ENCODE measurements at regions not wholly inside any gene's neighbourhood (a gene's known extent, or its start where the extent isn't known, plus 50 kb on each side); places are given as distances from the start of the nearest gene placed in this dataset.

DNA sequence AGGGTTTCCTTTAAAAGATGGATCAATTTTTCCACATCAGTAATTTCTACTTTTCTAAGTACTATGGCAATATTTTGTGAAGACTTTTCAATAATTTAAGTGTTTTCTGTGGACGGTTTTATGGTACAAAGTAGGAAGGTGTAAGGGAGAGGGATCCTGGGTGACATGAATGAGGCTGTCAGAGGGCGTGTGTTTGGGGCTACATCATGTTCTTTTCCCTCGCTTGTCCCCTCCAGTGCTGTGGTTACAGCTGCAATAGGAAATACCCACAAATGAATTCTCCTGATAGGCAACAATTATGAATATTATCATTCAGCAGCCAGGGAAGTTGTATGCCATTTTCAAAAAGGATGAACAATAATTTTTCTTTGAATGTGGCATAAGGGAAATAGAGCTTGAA lies 83.8 kb downstream of the CAVIN4 start:
- TF ChIP-seq GABPA (tag; conservative IDR thresholded peaks at IDR 0.05; ENCODE audit: low read depth) (no peak), EZH2 (IDR thresholded peaks at IDR 0.05; ENCODE audit: borderline replicate concordance, low read depth, low read length) (no peak), TEAD1 (CRISPR knock-in tag; IDR thresholded peaks at IDR 0.05) (no peak), ZNF699 (CRISPR knock-in tag; IDR thresholded peaks at IDR 0.05; ENCODE audit: insufficient replicate concordance) (no peak), FOXM1 (IDR thresholded peaks at IDR 0.05; ENCODE audit: low read depth) (no peak), FOXM1 (CRISPR knock-in tag; IDR thresholded peaks at IDR 0.05; ENCODE audit: low read depth) (no peak), NR2C2 (CRISPR knock-in tag; IDR thresholded peaks at IDR 0.05) (no peak), NR2C2 (tag; IDR thresholded peaks at IDR 0.05) (no peak), CBFB (CRISPR knock-in tag; IDR thresholded peaks at IDR 0.05) (no peak), BDP1 (IDR thresholded peaks at IDR 0.05; ENCODE audit: insufficient read depth, insufficient read length) (no peak), HDGF (IDR thresholded peaks at IDR 0.05) (no peak), PHF8 (IDR thresholded peaks at IDR 0.05; ENCODE audit: borderline replicate concordance, low read length) (no peak), DNMT1 (IDR thresholded peaks at IDR 0.05) (no peak)
- TF ChIP-seq, protein P1, sequence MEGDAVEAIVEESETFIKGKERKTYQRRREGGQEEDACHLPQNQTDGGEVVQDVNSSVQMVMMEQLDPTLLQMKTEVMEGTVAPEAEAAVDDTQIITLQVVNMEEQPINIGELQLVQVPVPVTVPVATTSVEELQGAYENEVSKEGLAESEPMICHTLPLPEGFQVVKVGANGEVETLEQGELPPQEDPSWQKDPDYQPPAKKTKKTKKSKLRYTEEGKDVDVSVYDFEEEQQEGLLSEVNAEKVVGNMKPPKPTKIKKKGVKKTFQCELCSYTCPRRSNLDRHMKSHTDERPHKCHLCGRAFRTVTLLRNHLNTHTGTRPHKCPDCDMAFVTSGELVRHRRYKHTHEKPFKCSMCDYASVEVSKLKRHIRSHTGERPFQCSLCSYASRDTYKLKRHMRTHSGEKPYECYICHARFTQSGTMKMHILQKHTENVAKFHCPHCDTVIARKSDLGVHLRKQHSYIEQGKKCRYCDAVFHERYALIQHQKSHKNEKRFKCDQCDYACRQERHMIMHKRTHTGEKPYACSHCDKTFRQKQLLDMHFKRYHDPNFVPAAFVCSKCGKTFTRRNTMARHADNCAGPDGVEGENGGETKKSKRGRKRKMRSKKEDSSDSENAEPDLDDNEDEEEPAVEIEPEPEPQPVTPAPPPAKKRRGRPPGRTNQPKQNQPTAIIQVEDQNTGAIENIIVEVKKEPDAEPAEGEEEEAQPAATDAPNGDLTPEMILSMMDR (IDR thresholded peaks at IDR 0.05 in 2 of 3, conservative IDR thresholded peaks at IDR 0.05 in 1 of 3; ENCODE audit: insufficient read depth in 2 of 3, low read depth in 1 of 3, low read length in 3 of 3) = no peak
- TF ChIP-seq, protein P2, sequence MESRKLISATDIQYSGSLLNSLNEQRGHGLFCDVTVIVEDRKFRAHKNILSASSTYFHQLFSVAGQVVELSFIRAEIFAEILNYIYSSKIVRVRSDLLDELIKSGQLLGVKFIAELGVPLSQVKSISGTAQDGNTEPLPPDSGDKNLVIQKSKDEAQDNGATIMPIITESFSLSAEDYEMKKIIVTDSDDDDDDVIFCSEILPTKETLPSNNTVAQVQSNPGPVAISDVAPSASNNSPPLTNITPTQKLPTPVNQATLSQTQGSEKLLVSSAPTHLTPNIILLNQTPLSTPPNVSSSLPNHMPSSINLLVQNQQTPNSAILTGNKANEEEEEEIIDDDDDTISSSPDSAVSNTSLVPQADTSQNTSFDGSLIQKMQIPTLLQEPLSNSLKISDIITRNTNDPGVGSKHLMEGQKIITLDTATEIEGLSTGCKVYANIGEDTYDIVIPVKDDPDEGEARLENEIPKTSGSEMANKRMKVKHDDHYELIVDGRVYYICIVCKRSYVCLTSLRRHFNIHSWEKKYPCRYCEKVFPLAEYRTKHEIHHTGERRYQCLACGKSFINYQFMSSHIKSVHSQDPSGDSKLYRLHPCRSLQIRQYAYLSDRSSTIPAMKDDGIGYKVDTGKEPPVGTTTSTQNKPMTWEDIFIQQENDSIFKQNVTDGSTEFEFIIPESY (CRISPR knock-in tag; IDR thresholded peaks at IDR 0.05) = no peak
- TF ChIP-seq, protein P3, sequence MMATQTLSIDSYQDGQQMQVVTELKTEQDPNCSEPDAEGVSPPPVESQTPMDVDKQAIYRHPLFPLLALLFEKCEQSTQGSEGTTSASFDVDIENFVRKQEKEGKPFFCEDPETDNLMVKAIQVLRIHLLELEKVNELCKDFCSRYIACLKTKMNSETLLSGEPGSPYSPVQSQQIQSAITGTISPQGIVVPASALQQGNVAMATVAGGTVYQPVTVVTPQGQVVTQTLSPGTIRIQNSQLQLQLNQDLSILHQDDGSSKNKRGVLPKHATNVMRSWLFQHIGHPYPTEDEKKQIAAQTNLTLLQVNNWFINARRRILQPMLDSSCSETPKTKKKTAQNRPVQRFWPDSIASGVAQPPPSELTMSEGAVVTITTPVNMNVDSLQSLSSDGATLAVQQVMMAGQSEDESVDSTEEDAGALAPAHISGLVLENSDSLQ (IDR thresholded peaks at IDR 0.05) = no peak
